AG09319 (cell line): ENCODE measurements at regions not wholly inside any gene's neighbourhood (a gene's known extent, or its start where the extent isn't known, plus 50 kb on each side); places are given as distances from the start of the nearest gene placed in this dataset.
"Not testable (repeated sequence)": the region's sequence is repeated elsewhere in the genome, so short reads cannot be mapped to it uniquely, and the experiment has no call there.

ENCODE experiments used
- DNase-seq: peaks from one replicate; pipeline ENCODE4 v3.0.0-alpha.2; 2010; ENCODE audit warnings: low read depth; ENCODE audit errors: extremely low read depth
- CTCF ChIP-seq: IDR thresholded peaks from 2 replicates; pipeline ENCODE4 v1.5.1; 2011; ENCODE audit warnings: low read depth, mild to moderate bottlenecking, inconsistent platforms, low read length, moderate library complexity

GRCh38 chrX:7617994-7618393, 225.0 kb upstream of the VCX start:
- no peak for TF ChIP-seq CTCF
- DNase-seq: no peak

GRCh38 chrX:7614616-7615015, 228.4 kb upstream of the VCX start:
- TF ChIP-seq CTCF: no peak
- no peak for DNase-seq

GRCh38 chrX:7608625-7609024, 234.3 kb upstream of the VCX start:
- DNase-seq: not testable (repeated sequence)

GRCh38 chrX:7606039-7606652, 236.8 kb upstream of the VCX start:
- no peak for DNase-seq
- no peak for TF ChIP-seq CTCF

GRCh38 chrX:7603387-7603786, 239.6 kb upstream of the VCX start:
- no peak for TF ChIP-seq CTCF

GRCh38 chrX:7596822-7597221, 246.1 kb upstream of the VCX start:
- TF ChIP-seq CTCF: no peak

More at GRCh38 chrX:7603387-7603786, 239.6 kb upstream of the VCX start:
- no peak for DNase-seq

GRCh38 chrX:7593370-7593769, 249.6 kb upstream of the VCX start:
- not testable (repeated sequence) for DNase-seq

More at GRCh38 chrX:7596822-7597221, 246.1 kb upstream of the VCX start:
- no peak for DNase-seq

GRCh38 chrX:7586126-7586525, 256.8 kb upstream of the VCX start:
- DNase-seq: no peak
- TF ChIP-seq CTCF: peak; percentile 33
